ENCODE measurements at regions not wholly inside any gene's neighbourhood (a gene's known extent, or its start where the extent isn't known, plus 50 kb on each side); places are given as distances from the start of the nearest gene placed in this dataset.

- H3K79me2 ChIP-seq (replicated peaks; ENCODE audit: insufficient read depth, low read length), result no peaks in the 10 kb centered on the region
- no peaks in the 10 kb centered on the region for H3K9me2 ChIP-seq (ENCODE audit: insufficient read depth, low read length)
- no peak overlapping the region for H3K4me2 ChIP-seq (ENCODE audit: low read length)
- no peaks in the 10 kb centered on the region for H3K36me3 ChIP-seq (ENCODE audit: insufficient read depth, low read length)
- TF ChIP-seq POLR2AphosphoS5 (IDR thresholded peaks at IDR 0.05) (no peak), RAD21 (conservative IDR thresholded peaks at IDR 0.05) (no peak), SMC3 (conservative IDR thresholded peaks at IDR 0.05; ENCODE audit: poor library complexity) (no peak), MXI1 (conservative IDR thresholded peaks at IDR 0.05; ENCODE audit: poor library complexity, severe bottlenecking) (no peak), TAF1 (IDR thresholded peaks at IDR 0.05; ENCODE audit: low read depth) (no peak), EP300 (conservative IDR thresholded peaks at IDR 0.05; ENCODE audit: poor library complexity, severe bottlenecking) (no peak)
- TF ChIP-seq, protein P1, sequence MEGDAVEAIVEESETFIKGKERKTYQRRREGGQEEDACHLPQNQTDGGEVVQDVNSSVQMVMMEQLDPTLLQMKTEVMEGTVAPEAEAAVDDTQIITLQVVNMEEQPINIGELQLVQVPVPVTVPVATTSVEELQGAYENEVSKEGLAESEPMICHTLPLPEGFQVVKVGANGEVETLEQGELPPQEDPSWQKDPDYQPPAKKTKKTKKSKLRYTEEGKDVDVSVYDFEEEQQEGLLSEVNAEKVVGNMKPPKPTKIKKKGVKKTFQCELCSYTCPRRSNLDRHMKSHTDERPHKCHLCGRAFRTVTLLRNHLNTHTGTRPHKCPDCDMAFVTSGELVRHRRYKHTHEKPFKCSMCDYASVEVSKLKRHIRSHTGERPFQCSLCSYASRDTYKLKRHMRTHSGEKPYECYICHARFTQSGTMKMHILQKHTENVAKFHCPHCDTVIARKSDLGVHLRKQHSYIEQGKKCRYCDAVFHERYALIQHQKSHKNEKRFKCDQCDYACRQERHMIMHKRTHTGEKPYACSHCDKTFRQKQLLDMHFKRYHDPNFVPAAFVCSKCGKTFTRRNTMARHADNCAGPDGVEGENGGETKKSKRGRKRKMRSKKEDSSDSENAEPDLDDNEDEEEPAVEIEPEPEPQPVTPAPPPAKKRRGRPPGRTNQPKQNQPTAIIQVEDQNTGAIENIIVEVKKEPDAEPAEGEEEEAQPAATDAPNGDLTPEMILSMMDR (IDR thresholded peaks at IDR 0.05; ENCODE audit: poor library complexity, severe bottlenecking), result no peak
- TF ChIP-seq, protein P2, sequence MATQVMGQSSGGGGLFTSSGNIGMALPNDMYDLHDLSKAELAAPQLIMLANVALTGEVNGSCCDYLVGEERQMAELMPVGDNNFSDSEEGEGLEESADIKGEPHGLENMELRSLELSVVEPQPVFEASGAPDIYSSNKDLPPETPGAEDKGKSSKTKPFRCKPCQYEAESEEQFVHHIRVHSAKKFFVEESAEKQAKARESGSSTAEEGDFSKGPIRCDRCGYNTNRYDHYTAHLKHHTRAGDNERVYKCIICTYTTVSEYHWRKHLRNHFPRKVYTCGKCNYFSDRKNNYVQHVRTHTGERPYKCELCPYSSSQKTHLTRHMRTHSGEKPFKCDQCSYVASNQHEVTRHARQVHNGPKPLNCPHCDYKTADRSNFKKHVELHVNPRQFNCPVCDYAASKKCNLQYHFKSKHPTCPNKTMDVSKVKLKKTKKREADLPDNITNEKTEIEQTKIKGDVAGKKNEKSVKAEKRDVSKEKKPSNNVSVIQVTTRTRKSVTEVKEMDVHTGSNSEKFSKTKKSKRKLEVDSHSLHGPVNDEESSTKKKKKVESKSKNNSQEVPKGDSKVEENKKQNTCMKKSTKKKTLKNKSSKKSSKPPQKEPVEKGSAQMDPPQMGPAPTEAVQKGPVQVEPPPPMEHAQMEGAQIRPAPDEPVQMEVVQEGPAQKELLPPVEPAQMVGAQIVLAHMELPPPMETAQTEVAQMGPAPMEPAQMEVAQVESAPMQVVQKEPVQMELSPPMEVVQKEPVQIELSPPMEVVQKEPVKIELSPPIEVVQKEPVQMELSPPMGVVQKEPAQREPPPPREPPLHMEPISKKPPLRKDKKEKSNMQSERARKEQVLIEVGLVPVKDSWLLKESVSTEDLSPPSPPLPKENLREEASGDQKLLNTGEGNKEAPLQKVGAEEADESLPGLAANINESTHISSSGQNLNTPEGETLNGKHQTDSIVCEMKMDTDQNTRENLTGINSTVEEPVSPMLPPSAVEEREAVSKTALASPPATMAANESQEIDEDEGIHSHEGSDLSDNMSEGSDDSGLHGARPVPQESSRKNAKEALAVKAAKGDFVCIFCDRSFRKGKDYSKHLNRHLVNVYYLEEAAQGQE (IDR thresholded peaks at IDR 0.05; ENCODE audit: borderline replicate concordance), result no peak
- H3F3A ChIP-seq (ENCODE audit: insufficient read depth, low read length, poor library complexity, severe bottlenecking), result no peaks in the 10 kb centered on the region
- no peaks in the 10 kb centered on the region for H4K20me1 ChIP-seq (ENCODE audit: insufficient read depth)
- no peak overlapping the region for H3K9ac ChIP-seq (ENCODE audit: low read length)
- no peak overlapping the region for H2AFZ ChIP-seq (ENCODE audit: low read depth, low read length)
- H3K9me3 ChIP-seq (ENCODE audit: low read length), result no peaks in the 10 kb centered on the region
- no peak overlapping the region for H3K4me3 ChIP-seq (ENCODE audit: low read length)
- no peak overlapping the region for H3K27ac ChIP-seq (ENCODE audit: low read length)
- no peaks in the 10 kb centered on the region for H3K27me3 ChIP-seq (ENCODE audit: insufficient read depth, low read depth, low read length)
Measured at GRCh38 chr10:21431799-21432198, 93.7 kb downstream of the SKIDA1 start.

- H3K79me2 ChIP-seq (replicated peaks; ENCODE audit: insufficient read depth, low read length), result no peaks in the 10 kb centered on the region
- H3K9ac ChIP-seq (ENCODE audit: low read length), result no peak overlapping the region
- no peak overlapping the region for H3K4me2 ChIP-seq (ENCODE audit: low read length)
- H3K27me3 ChIP-seq (ENCODE audit: insufficient read depth, low read depth, low read length), result no peaks in the 10 kb centered on the region
- H3F3A ChIP-seq (ENCODE audit: insufficient read depth, low read length, poor library complexity, severe bottlenecking), result no peaks in the 10 kb centered on the region
- no peaks in the 10 kb centered on the region for H3K9me2 ChIP-seq (ENCODE audit: insufficient read depth, low read length)
- no peaks in the 10 kb centered on the region for H3K9me3 ChIP-seq (ENCODE audit: low read length)
- no peak overlapping the region for H3K27ac ChIP-seq (ENCODE audit: low read length)
- no peaks in the 10 kb centered on the region for H3K36me3 ChIP-seq (ENCODE audit: insufficient read depth, low read length)
- TF ChIP-seq POLR2AphosphoS5 (IDR thresholded peaks at IDR 0.05) (no peak), SMC3 (conservative IDR thresholded peaks at IDR 0.05; ENCODE audit: poor library complexity) (no peak), TAF1 (IDR thresholded peaks at IDR 0.05; ENCODE audit: low read depth) (no peak), EZH2 (IDR thresholded peaks at IDR 0.05; ENCODE audit: borderline replicate concordance, insufficient read depth, low read length, poor library complexity, severe bottlenecking) (no peak), EP300 (conservative IDR thresholded peaks at IDR 0.05; ENCODE audit: poor library complexity, severe bottlenecking) (no peak), RAD21 (conservative IDR thresholded peaks at IDR 0.05) (no peak), MXI1 (conservative IDR thresholded peaks at IDR 0.05; ENCODE audit: poor library complexity, severe bottlenecking) (no peak)
- TF ChIP-seq, protein P2 (IDR thresholded peaks at IDR 0.05; ENCODE audit: borderline replicate concordance), result no peak
- TF ChIP-seq, protein P1 (IDR thresholded peaks at IDR 0.05; ENCODE audit: poor library complexity, severe bottlenecking), result no peak
- H2AFZ ChIP-seq (ENCODE audit: low read depth, low read length), result no peak overlapping the region
- H4K20me1 ChIP-seq (ENCODE audit: insufficient read depth), result no peaks in the 10 kb centered on the region
- H3K4me3 ChIP-seq (ENCODE audit: low read length), result no peak overlapping the region
Measured at GRCh38 chr10:21427804-21428481, 97.5 kb downstream of the SKIDA1 start.
